Astrocyte (in vitro differentiated cells and primary cell): ENCODE measurements at regions not wholly inside any gene's neighbourhood (a gene's known extent, or its start where the extent isn't known, plus 50 kb on each side); places are given as distances from the start of the nearest gene placed in this dataset.

Experiments used
- EZH2 ChIP-seq: IDR thresholded peaks from 2 replicates; pipeline ENCODE4 v1.6.1; 2012; ENCODE audit warnings: mild to moderate bottlenecking, low read length, inconsistent platforms; ENCODE audit not compliant: insufficient read depth
- TF ChIP-seq, protein P1 (sequence below): IDR thresholded peaks from 2 replicates; pipeline ENCODE4 v1.5.1; 2011; ENCODE audit warnings: low read depth, mild to moderate bottlenecking, inconsistent platforms, low read length, moderate library complexity; ENCODE audit not compliant: insufficient read depth

DNA sequence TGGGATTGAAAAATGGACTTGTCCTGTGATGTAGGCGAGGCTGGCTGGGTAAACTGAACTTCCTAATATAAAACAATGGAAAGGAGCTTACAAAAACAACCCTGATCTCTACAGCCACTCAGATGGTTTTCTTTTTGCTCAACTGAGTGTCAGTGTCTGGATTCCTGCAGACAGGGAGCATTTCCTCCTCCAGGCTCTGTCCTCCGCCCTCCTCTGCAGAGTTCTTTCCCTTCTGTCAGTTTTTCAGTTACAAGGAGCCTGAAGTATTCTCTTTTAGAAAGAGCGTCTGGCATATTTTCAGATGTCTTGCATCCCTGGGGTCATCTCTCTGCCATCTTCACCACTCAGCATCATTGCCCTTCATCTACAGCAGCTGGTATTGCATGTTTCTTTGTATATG, 50.0 kb upstream of the PITRM1 start:
- no peak for TF ChIP-seq EZH2
- TF ChIP-seq, protein P1, sequence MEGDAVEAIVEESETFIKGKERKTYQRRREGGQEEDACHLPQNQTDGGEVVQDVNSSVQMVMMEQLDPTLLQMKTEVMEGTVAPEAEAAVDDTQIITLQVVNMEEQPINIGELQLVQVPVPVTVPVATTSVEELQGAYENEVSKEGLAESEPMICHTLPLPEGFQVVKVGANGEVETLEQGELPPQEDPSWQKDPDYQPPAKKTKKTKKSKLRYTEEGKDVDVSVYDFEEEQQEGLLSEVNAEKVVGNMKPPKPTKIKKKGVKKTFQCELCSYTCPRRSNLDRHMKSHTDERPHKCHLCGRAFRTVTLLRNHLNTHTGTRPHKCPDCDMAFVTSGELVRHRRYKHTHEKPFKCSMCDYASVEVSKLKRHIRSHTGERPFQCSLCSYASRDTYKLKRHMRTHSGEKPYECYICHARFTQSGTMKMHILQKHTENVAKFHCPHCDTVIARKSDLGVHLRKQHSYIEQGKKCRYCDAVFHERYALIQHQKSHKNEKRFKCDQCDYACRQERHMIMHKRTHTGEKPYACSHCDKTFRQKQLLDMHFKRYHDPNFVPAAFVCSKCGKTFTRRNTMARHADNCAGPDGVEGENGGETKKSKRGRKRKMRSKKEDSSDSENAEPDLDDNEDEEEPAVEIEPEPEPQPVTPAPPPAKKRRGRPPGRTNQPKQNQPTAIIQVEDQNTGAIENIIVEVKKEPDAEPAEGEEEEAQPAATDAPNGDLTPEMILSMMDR: no peak
